ENCODE measurements at regions not wholly inside any gene's neighbourhood (a gene's known extent, or its start where the extent isn't known, plus 50 kb on each side); places are given as distances from the start of the nearest gene placed in this dataset.

GRCh38 chr11:130694488-130695045 lies 221.7 kb downstream of the SNX19 start:
- no peaks in the 10 kb centered on the region for H3K27me3 ChIP-seq
- H3K36me3 ChIP-seq (replicated peaks in 1 of 2), result no peaks in the 10 kb centered on the region
- intact Hi-C loops (cut with DNase I), result no loop called here
- no peaks in the 10 kb centered on the region for H3K9me3 ChIP-seq (replicated peaks in 1 of 3)
- no peak overlapping the region for H3K4me3 ChIP-seq
- TF ChIP-seq CTCF (IDR thresholded peaks at IDR 0.05) (no peak), POLR2A (IDR thresholded peaks at IDR 0.05) (no peak)
- H3K27ac ChIP-seq, result no peak overlapping the region
- no peak for DNase-seq
- no peaks in the 10 kb centered on the region for H3K4me1 ChIP-seq (replicated peaks in 1 of 2)
- WGBS, 4 donors, result 67 to 74% (median 71%) methylated on average over 5 of the region's 5 CpGs

GRCh38 chr11:130698174-130698573 lies 218.1 kb downstream of the SNX19 start:
- H3K36me3 ChIP-seq (replicated peaks in 1 of 2), result no peaks in the 10 kb centered on the region
- no peak overlapping the region for H3K4me3 ChIP-seq
- WGBS, 4 donors, result 65 to 73% (median 70%) methylated on average over 10 of the region's 10 CpGs
- TF ChIP-seq CTCF (IDR thresholded peaks at IDR 0.05) (no peak), POLR2A (IDR thresholded peaks at IDR 0.05) (no peak)
- no peak overlapping the region for H3K27ac ChIP-seq
- intact Hi-C loops (cut with DNase I), result no loop called here
- no peaks in the 10 kb centered on the region for H3K4me1 ChIP-seq (replicated peaks in 1 of 2)
- H3K9me3 ChIP-seq (replicated peaks in 1 of 3), result no peaks in the 10 kb centered on the region
- no peak for DNase-seq
- H3K27me3 ChIP-seq, result no peaks in the 10 kb centered on the region

- Histone ChIP-seq H3K4me1 (replicated peaks in 1 of 2) (no peaks in the 10 kb centered on the region), H3K9me3 (replicated peaks in 1 of 3) (no peaks in the 10 kb centered on the region), H3K36me3 (replicated peaks in 1 of 2) (no peaks in the 10 kb centered on the region), H3K4me3 (no peak overlapping the region), H3K27me3 (no peaks in the 10 kb centered on the region), H3K27ac (no peak overlapping the region)
- no peak for TF ChIP-seq CTCF (IDR thresholded peaks at IDR 0.05)
- TF ChIP-seq POLR2A (IDR thresholded peaks at IDR 0.05), result no peak
- intact Hi-C loops (cut with DNase I), result no loop called here
- 69 to 88% (median 84%) methylated on average over 7 of the region's 7 CpGs for WGBS, 4 donors
- no peak for DNase-seq
Observed at GRCh38 chr11:130699561-130699960, 216.7 kb downstream of the SNX19 start.

GRCh38 chr11:130700092-130700491 lies 216.2 kb downstream of the SNX19 start:
- H3K4me3 ChIP-seq, result no peak overlapping the region
- intact Hi-C loops (cut with DNase I), result no loop called here
- no peaks in the 10 kb centered on the region for H3K9me3 ChIP-seq (replicated peaks in 1 of 3)
- DNase-seq, result no peak
- no peak for TF ChIP-seq POLR2A (IDR thresholded peaks at IDR 0.05)
- no peaks in the 10 kb centered on the region for H3K27me3 ChIP-seq
- H3K36me3 ChIP-seq (replicated peaks in 1 of 2), result no peaks in the 10 kb centered on the region
- no peak overlapping the region for H3K27ac ChIP-seq
- H3K4me1 ChIP-seq (replicated peaks in 1 of 2), result no peaks in the 10 kb centered on the region

GRCh38 chr11:130703489-130704190 lies 212.6 kb downstream of the SNX19 start:
- DNase-seq, result no peak
- H3K9me3 ChIP-seq (replicated peaks in 1 of 3), result no peaks in the 10 kb centered on the region
- intact Hi-C loops (cut with DNase I), result no loop called here
- no peaks in the 10 kb centered on the region for H3K4me1 ChIP-seq (replicated peaks in 1 of 2)
- no peak overlapping the region for H3K27ac ChIP-seq
- no peak overlapping the region for H3K4me3 ChIP-seq
- no peaks in the 10 kb centered on the region for H3K27me3 ChIP-seq
- no peaks in the 10 kb centered on the region for H3K36me3 ChIP-seq (replicated peaks in 1 of 2)
- WGBS, 4 donors, result 79 to 91% (median 85%) methylated on average over 9 of the region's 9 CpGs
- TF ChIP-seq CTCF (IDR thresholded peaks at IDR 0.05) (no peak), POLR2A (IDR thresholded peaks at IDR 0.05) (no peak)
